Pancreas (tissue), 10 donors: ENCODE measurements at regions not wholly inside any gene's neighbourhood (a gene's known extent, or its start where the extent isn't known, plus 50 kb on each side); places are given as distances from the start of the nearest gene placed in this dataset.
A peak's percentile ranks its signal among the peaks of the same experiment; 100 is the strongest.

ENCODE experiments used
- ATAC-seq, 4 donors: fragments of 200-7000 bp; cut with Tn5 transposase; one replicate each; pipeline versions ENCODE4 v1.8.0 to v1.9.1; 2020; ENCODE audit warnings: mild to moderate bottlenecking in 4 of 4, moderate library complexity in 4 of 4
- DNase-seq, 6 donors: peaks; one replicate each; pipeline ENCODE4 v3.0.0-alpha.2; 2020
- FAIRE-seq: peaks from 2 replicates; lab custom pipeline; 2012; peaks lifted over from hg19 to GRCh38; lab: Jason Lieb, UNC
- H3K27ac ChIP-seq, 4 donors: fragments of 200-600 bp; sonication (generic); 1 replicate in 3 of 4; 2 replicates in 1 of 4; pipeline versions ENCODE4 v1.5.0 to v1.8.0; 2020
- H3K27me3 ChIP-seq, 4 donors: fragments of 200-600 bp; one replicate each; pipeline ENCODE4 v1.8.0; 2021
- H3K36me3 ChIP-seq, 3 donors: fragments of 200-600 bp; sonication (generic) in 1 of 3; one replicate each; pipeline versions ENCODE4 v1.5.0 to v1.8.0; 2020 to 2021
- H3K4me1 ChIP-seq, 3 donors: fragments of 200-600 bp; one replicate each; pipeline ENCODE4 v1.8.0; 2021
- H3K4me3 ChIP-seq, 4 donors: fragments of 200-600 bp; sonication (generic) in 2 of 4; one replicate each; pipeline versions ENCODE4 v1.5.0 to v1.8.0; 2020 to 2021
- H3K9me3 ChIP-seq, 4 donors: fragments of 200-600 bp; one replicate each; pipeline ENCODE4 v1.8.0; 2021
- WGBS, 2 donors: extraction: QIAGEN DNeasy Blood & Tissue Kit; methylation state at CpG; one replicate each; pipeline ENCODE4 v1.1.7; 2013; 5-methylcytosine and 5-hydroxymethylcytosine counted together
- intact Hi-C, 3 donors: fragments of 100-400 bp; cut with DNase I; formaldehyde crosslinking; loops; one replicate each; pipeline versions ENCODE4 v1.11.1 to v1.14.2; 2022
- TF ChIP-seq, protein P1 (sequence below), 4 donors: fragments of 200-600 bp; sonication (generic) in 3 of 4; IDR thresholded peaks; one replicate each; pipeline versions ENCODE4 v1.5.0 to v1.8.0; 2021; ENCODE audit warnings: antibody characterized with exemption in 4 of 4
- donor health status: healthy with polysubstance abuse.
- donor health status: DM: no; HTN: no; CAD: no; lungs with moderate emphysema.
- donor health status: DM: no; HTN: no; CAD: no.
- donor health status: control.
- donor health status: control.
- donor health status: Bipolar disorder and iron deficiency.
- donor health status: DM: yes; HTN: yes; CAD: no.
- donor health status: DM: no; HTN: no; CAD: no.
- donor health status: DM: no; HTN: no; CAD: no.
- donor health status: DM: yes; HTN: yes; CAD: no.

DNA sequence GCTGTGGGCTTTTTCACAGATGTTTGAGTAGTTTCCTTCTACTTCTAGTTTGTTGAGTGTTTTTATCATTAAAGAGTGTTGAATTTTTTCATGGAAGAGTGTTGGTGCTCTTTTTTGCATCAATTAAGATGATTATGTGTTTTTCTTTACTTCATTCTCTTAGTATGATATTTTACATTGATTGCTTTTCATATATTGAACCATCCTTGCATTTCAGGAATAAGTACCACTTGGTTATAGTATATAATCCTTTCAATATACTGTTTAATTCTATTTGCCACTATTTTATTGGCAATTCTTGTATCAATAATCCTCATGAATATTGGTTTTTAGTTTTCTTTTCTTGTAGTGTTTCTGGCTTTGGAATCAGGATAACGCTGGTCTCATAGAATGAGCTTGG is 113.7 kb upstream of the PRDM1 start:
- intact Hi-C loops, result no loop called here
- TF ChIP-seq, protein P1, sequence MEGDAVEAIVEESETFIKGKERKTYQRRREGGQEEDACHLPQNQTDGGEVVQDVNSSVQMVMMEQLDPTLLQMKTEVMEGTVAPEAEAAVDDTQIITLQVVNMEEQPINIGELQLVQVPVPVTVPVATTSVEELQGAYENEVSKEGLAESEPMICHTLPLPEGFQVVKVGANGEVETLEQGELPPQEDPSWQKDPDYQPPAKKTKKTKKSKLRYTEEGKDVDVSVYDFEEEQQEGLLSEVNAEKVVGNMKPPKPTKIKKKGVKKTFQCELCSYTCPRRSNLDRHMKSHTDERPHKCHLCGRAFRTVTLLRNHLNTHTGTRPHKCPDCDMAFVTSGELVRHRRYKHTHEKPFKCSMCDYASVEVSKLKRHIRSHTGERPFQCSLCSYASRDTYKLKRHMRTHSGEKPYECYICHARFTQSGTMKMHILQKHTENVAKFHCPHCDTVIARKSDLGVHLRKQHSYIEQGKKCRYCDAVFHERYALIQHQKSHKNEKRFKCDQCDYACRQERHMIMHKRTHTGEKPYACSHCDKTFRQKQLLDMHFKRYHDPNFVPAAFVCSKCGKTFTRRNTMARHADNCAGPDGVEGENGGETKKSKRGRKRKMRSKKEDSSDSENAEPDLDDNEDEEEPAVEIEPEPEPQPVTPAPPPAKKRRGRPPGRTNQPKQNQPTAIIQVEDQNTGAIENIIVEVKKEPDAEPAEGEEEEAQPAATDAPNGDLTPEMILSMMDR (IDR thresholded peaks at IDR 0.05), result no peak
- ATAC-seq, result no peak
- no peaks in the 10 kb centered on the region for H3K4me1 ChIP-seq
- no peak for DNase-seq
- H3K4me3 ChIP-seq, result no peak overlapping the region
- H3K27me3 ChIP-seq, result no peaks in the 10 kb centered on the region
- H3K9me3 ChIP-seq, result no peaks in the 10 kb centered on the region
- no peaks in the 10 kb centered on the region for H3K36me3 ChIP-seq
- H3K27ac ChIP-seq, result no peak overlapping the region
- FAIRE-seq, result no peak
- WGBS, 2 donors, result 82 to 89% methylated on average over 1 of the region's 1 CpG

DNA sequence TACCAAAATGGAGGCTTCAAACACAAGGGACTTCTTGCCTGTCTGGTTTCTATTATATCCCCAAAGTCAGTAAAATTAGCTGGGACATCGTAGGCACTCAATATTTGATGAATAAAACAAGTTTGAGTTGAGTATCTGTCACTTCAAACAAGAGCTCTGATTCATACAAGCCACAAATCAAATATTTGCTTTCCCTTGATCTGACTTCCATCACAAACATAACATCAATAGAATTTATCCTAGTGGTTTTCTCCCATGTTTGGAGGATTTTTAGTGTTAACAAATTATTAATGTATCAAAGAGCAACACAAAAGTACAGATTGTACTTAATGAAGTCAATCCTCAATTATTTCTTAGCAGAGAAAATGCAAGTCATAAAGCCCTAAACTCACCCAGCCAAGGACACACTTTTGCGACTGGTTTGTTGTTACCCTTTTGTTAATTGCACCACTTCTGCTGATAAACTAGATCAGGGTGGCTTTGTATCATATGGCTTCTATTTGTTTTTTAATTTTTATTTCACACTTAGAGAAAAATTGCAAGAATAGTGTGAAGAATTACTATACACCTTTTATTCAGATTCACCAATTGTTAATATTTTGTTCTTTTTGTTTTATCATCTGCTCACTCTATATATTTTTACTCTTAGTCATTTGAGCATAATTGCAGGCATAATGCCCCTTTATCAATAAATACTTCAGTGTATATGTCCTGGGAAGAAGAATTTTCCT is 117.4 kb upstream of the PRDM1 start:
- TF ChIP-seq, protein P1 (IDR thresholded peaks at IDR 0.05), result no peak
- H3K4me1 ChIP-seq, result no peaks in the 10 kb centered on the region
- no peak overlapping the region for H3K27ac ChIP-seq
- ATAC-seq (no peak), DNase-seq (no peak), FAIRE-seq (no peak)
- H3K27me3 ChIP-seq, result no peaks in the 10 kb centered on the region
- no peaks in the 10 kb centered on the region for H3K36me3 ChIP-seq
- no peaks in the 10 kb centered on the region for H3K9me3 ChIP-seq
- H3K4me3 ChIP-seq, result no peak overlapping the region
- intact Hi-C loops, result no loop called here
- WGBS, 2 donors, result 15 to 19% methylated on average over 2 of the region's 2 CpGs

DNA sequence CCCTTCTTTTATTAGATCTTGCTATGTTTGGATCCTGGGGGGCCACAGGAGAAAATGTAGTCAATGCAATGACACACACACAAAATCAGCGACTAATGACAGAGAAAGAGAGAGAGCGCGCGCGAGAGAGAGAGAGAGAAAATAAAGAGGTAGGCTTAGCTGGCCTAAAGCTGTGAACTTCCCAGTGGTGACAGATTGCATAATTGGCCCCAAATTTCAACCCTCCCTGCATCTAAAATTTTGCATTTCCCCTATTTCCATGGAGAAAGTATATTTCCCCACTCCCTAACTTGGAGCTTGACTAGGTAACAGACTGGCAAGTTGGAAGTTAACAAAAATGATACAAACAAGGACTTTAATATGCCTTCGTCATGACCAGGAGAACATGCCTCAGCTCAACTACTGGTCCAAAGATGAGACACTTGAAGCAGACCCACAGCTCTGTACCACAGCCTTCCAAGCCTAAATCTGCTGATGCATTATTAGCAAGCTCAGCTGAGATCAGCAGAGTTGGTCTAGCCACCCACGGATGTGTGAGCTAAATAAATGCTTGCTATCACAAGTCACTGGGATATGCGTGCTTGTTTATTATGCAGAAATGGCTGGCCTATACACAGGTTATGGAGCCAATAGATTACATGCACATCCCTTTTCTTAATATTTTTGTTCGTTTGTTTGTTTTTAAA is 118.1 kb upstream of the PRDM1 start:
- no peak for FAIRE-seq
- Histone ChIP-seq H3K4me3 (no peak overlapping the region), H3K27ac (no peak overlapping the region), H3K36me3 (no peaks in the 10 kb centered on the region), H3K9me3 (no peaks in the 10 kb centered on the region), H3K4me1 (no peaks in the 10 kb centered on the region), H3K27me3 (no peaks in the 10 kb centered on the region)
- ATAC-seq, result peak in 2 of 4 donors; percentile 20 to 51
- TF ChIP-seq, protein P1 (IDR thresholded peaks at IDR 0.05), result no peak
- no peak for DNase-seq
- WGBS, 2 donors, result 75 to 80% methylated on average over 9 of the region's 9 CpGs
- intact Hi-C loops, result no loop called here

DNA sequence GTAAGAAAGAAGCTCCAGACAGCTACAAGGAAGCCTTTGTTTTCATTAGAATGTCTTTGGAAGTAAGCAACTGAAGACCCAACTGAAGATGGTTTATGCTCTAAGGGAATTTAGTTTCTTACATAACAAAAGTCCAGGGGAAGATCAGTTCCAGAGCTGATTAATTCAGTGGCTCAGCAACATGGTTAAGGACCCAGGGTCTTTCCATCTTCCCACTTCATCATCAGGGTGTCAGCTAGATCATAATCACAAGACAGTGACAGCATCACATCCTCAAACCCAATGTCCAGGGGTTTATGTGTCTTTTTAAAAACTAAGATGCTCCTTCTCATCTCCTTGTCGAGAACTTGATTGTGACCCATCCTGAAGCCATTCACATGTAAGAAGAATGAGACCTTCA is 119.7 kb upstream of the PRDM1 start:
- ATAC-seq, result no peak
- 80 to 87% methylated on average over 1 of the region's 1 CpG for WGBS, 2 donors
- TF ChIP-seq, protein P1 (IDR thresholded peaks at IDR 0.05), result no peak

More for the DNA sequence above, 119.7 kb upstream of the PRDM1 start:
- DNase-seq, result no peak
- Histone ChIP-seq H3K27ac (no peak overlapping the region), H3K36me3 (no peaks in the 10 kb centered on the region), H3K4me3 (no peak overlapping the region), H3K27me3 (no peaks in the 10 kb centered on the region), H3K4me1 (no peaks in the 10 kb centered on the region), H3K9me3 (no peaks in the 10 kb centered on the region)
- no peak for FAIRE-seq
- intact Hi-C loops, result no loop called here
